Dendritic cell treated with granulocyte-macrophage colony-stimulating factor and Interleukin-4, amounts not matched to agents 40 ng/mL and 50 ng/mL, for 4 days (primary cell): ENCODE measurements at regions not wholly inside any gene's neighbourhood (a gene's known extent, or its start where the extent isn't known, plus 50 kb on each side); places are given as distances from the start of the nearest gene placed in this dataset.
"Not testable (repeated sequence)": the region's sequence is repeated elsewhere in the genome, so short reads cannot be mapped to it uniquely, and the experiment has no call there.

ENCODE experiments used
- H3K27ac Mint-ChIP-seq: one replicate; pipeline ENCODE4 v1.8.0; 2022; ENCODE audit warnings: mild to moderate bottlenecking, mixed read lengths
- H3K27me3 Mint-ChIP-seq: one replicate; pipeline ENCODE4 v1.8.0; 2022; ENCODE audit warnings: mild to moderate bottlenecking, mixed read lengths
- H3K36me3 Mint-ChIP-seq: one replicate; pipeline ENCODE4 v1.8.0; 2022; ENCODE audit warnings: low read depth, mixed read lengths
- H3K4me1 Mint-ChIP-seq: one replicate; pipeline ENCODE4 v1.8.0; 2022; ENCODE audit warnings: low read depth, mixed read lengths
- H3K4me3 Mint-ChIP-seq: one replicate; pipeline ENCODE4 v1.8.0; 2022; ENCODE audit warnings: mild to moderate bottlenecking, moderate library complexity, mixed read lengths
- H3K9me3 Mint-ChIP-seq: one replicate; pipeline ENCODE4 v1.8.0; 2022; ENCODE audit warnings: mixed read lengths
- intact Hi-C: fragments of 100-400 bp; cut with micrococcal nuclease; formaldehyde crosslinking; loops from one replicate; pipeline ENCODE4 v1.15.0; 2022

DNA sequence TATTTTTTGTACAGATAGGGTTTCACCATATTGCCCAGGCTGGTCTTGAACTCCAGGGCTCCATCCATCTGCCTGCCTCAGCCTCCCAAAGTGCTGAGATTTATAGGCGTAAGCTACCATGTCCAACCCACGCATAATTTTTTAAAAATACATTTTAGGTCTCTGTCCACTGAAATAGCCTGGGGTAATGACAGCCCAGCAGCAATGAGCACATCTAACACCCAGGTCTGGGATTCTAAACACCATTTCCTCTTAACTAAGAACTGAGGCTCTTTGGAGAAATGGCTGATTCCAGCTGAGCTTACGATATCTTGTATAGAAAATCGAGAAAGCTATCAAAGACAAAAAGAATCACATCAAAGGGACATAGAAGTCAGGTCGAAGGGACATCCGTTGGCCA lies 245.3 kb downstream of the PARN start:
- intact Hi-C loops, result no loop called here
- no peak overlapping the region for H3K4me3 Mint-ChIP-seq
- no peak overlapping the region for H3K27ac Mint-ChIP-seq
- no peaks in the 10 kb centered on the region for H3K9me3 Mint-ChIP-seq
- no peaks in the 10 kb centered on the region for H3K36me3 Mint-ChIP-seq
- no peaks in the 10 kb centered on the region for H3K4me1 Mint-ChIP-seq
- peaks cover 13% of the 10 kb centered on the region for H3K27me3 Mint-ChIP-seq

DNA sequence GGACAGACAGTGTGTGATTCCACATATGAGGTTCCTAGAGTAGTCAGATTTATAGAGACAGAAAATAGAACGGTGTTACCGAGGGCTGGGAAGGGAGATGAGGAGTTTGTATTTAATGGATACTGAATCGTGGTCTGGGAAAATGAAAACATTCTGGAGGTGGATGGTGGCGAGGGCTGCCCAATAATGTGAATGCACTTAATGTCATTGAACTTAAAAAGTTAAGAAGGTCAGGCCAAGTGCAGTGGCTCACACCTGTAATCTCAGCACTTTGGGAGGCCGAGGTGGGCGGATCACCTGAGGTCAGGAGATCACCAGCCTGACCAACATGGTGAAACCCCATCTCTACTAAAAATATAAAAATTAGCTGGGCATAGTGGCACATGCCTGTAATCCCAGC lies 246.2 kb downstream of the PARN start:
- H3K4me3 Mint-ChIP-seq, intact Hi-C loops, H3K27ac Mint-ChIP-seq, H3K4me1 Mint-ChIP-seq, H3K36me3 Mint-ChIP-seq, H3K9me3 Mint-ChIP-seq: not testable (repeated sequence)
- peaks cover 15% of the 10 kb centered on the region for H3K27me3 Mint-ChIP-seq

DNA sequence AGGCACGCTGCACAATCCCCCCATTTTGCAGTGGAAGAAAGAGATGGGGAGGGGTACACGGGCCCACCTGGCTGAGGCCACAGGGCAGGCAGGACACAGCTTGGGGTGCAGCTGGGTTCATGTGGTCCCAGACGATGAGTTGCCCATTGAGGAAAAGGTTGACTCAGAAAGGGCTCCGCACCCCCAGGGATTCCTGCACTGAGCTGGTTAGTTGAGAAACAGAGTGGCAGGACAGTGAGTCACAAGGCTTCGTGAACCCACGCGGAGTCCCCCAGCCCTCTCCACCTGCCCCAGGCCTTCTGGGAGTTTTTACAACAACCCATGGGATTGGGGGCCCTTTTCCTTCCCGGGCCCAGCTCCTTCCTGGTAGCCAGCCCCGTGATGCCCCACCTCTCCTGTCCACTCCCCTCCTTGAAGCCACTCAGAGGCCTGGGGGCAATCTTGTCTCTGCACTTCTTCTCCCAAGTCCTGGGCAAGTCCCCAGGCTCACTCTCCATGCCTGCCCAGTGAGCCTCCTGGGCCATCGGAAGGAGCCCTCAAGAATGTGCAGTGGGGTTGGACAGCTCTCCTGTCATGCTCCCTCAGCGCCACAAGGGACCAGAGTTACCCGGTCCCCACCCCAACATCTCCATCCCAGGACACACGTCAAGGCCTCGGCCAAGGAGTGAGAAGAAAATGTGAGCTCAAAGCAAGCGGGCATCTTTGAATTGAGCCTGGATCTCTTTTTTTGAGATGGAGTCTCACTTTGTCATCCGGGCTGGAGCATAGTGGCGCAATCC lies 251.2 kb downstream of the PARN start:
- Mint-ChIP-seq H3K4me1 (no peaks in the 10 kb centered on the region), H3K4me3 (no peak overlapping the region), H3K9me3 (no peaks in the 10 kb centered on the region), H3K36me3 (no peaks in the 10 kb centered on the region), H3K27ac (no peak overlapping the region), H3K27me3 (peaks cover 25% of the 10 kb centered on the region)
- intact Hi-C loops, result no loop called here

DNA sequence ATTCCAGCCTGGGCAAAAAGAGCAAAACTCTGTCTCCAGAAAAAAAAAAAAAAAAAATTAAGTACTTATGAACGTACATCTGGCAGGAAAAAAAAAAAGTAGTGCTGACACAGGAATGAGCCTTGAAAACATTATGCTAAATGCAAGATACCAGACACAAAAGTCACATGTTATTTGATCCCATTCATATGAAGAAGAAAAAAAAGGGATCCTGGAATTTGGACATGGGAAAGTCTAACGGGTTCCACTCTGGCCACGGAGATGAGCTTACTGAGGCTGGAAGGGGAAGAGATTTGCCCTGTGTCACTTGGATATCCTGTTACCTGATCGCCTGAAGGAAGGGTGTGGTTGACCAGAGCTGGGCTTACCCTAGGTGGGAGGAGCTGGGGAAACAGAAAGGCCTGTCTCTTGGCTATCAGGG lies 251.9 kb downstream of the PARN start:
- no peak overlapping the region for H3K27ac Mint-ChIP-seq
- H3K27me3 Mint-ChIP-seq, result peaks cover 25% of the 10 kb centered on the region
- H3K4me1 Mint-ChIP-seq, result no peaks in the 10 kb centered on the region
- intact Hi-C loops, result no loop called here
- H3K36me3 Mint-ChIP-seq, result no peaks in the 10 kb centered on the region
- no peaks in the 10 kb centered on the region for H3K9me3 Mint-ChIP-seq
- H3K4me3 Mint-ChIP-seq, result no peak overlapping the region

DNA sequence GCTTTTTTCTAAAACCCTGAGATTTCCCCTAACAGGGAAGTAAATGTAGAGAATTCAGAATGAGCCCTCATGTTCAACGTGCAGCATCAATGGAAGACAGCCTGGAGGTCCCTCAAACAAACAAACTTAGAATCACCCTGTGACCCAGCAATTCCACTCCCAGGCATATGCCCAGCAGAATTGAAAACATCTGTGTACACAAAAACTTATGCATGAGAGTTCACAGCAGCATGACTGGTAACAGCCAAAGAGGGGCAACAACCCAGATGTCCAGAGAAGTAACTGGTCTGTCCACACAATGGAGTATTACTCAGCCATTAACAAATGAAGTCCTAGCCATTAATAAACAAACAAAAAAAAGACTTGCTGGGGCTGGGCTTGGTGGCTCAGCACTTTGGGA lies 252.7 kb downstream of the PARN start:
- peaks cover 27% of the 10 kb centered on the region for H3K27me3 Mint-ChIP-seq

GRCh38 chr16:14375132-14375491 lies 254.9 kb downstream of the PARN start:
- Mint-ChIP-seq H3K9me3 (no peaks in the 10 kb centered on the region), H3K4me1 (peaks cover 6% of the 10 kb centered on the region), H3K27ac (no peak overlapping the region), H3K27me3 (peaks cover 36% of the 10 kb centered on the region), H3K4me3 (no peak overlapping the region), H3K36me3 (no peaks in the 10 kb centered on the region)
- intact Hi-C loops, result no loop called here

More for the DNA sequence above, 252.7 kb downstream of the PARN start:
- no peak overlapping the region for H3K4me3 Mint-ChIP-seq
- H3K27ac Mint-ChIP-seq, result no peak overlapping the region
- H3K36me3 Mint-ChIP-seq, result no peaks in the 10 kb centered on the region
- H3K4me1 Mint-ChIP-seq, result no peaks in the 10 kb centered on the region
- H3K9me3 Mint-ChIP-seq, result no peaks in the 10 kb centered on the region
- intact Hi-C loops, result no loop called here

GRCh38 chr16:14374451-14375131 lies 255.5 kb downstream of the PARN start:
- H3K9me3 Mint-ChIP-seq, result no peaks in the 10 kb centered on the region
- no peak overlapping the region for H3K4me3 Mint-ChIP-seq
- intact Hi-C loops, result no loop called here
- H3K27ac Mint-ChIP-seq, result no peak overlapping the region
- H3K27me3 Mint-ChIP-seq, result peaks cover 36% of the 10 kb centered on the region
- H3K4me1 Mint-ChIP-seq, result peaks cover 11% of the 10 kb centered on the region
- H3K36me3 Mint-ChIP-seq, result no peaks in the 10 kb centered on the region

DNA sequence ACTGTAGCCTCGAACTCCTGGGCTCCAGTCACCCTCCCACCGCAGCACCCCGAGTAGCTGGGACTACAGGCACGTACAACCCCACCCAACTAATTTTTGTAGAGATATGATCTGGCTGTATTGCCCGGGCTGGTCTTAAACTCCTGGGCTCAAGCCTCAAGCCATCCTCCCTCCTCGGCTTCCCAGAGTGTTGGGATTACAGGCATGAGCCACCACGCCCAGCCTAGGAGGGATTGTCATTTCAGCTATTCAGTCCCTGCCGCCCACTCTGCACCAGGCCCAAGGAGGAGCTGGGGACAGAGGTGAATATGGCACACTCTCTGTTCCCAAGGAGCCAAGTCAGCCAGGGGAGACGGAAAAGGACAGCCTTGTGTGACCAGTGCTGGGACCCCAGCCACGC lies 256.2 kb downstream of the PARN start:
- H3K9me3 Mint-ChIP-seq, result no peaks in the 10 kb centered on the region
- H3K36me3 Mint-ChIP-seq, result no peaks in the 10 kb centered on the region
- intact Hi-C loops, result no loop called here

GRCh38 chr16:14373406-14373805 lies 256.7 kb downstream of the PARN start:
- intact Hi-C loops, result no loop called here
- Mint-ChIP-seq H3K36me3 (no peaks in the 10 kb centered on the region), H3K9me3 (no peaks in the 10 kb centered on the region), H3K27me3 (peaks cover 40% of the 10 kb centered on the region), H3K4me1 (peaks cover 14% of the 10 kb centered on the region), H3K27ac (no peak overlapping the region), H3K4me3 (no peak overlapping the region)

More for the DNA sequence above, 256.2 kb downstream of the PARN start:
- Mint-ChIP-seq H3K4me1 (peaks cover 14% of the 10 kb centered on the region), H3K27me3 (peaks cover 37% of the 10 kb centered on the region), H3K27ac (no peak overlapping the region), H3K4me3 (no peak overlapping the region)

- Mint-ChIP-seq H3K4me3 (no peak overlapping the region), H3K27me3 (peaks cover 37% of the 10 kb centered on the region), H3K27ac (no peak overlapping the region), H3K9me3 (no peaks in the 10 kb centered on the region), H3K36me3 (no peaks in the 10 kb centered on the region), H3K4me1 (peaks cover 14% of the 10 kb centered on the region)
- intact Hi-C loops, result no loop called here
These were observed 257.6 kb downstream of the PARN start for GRCh38 chr16:14372471-14372870.

DNA sequence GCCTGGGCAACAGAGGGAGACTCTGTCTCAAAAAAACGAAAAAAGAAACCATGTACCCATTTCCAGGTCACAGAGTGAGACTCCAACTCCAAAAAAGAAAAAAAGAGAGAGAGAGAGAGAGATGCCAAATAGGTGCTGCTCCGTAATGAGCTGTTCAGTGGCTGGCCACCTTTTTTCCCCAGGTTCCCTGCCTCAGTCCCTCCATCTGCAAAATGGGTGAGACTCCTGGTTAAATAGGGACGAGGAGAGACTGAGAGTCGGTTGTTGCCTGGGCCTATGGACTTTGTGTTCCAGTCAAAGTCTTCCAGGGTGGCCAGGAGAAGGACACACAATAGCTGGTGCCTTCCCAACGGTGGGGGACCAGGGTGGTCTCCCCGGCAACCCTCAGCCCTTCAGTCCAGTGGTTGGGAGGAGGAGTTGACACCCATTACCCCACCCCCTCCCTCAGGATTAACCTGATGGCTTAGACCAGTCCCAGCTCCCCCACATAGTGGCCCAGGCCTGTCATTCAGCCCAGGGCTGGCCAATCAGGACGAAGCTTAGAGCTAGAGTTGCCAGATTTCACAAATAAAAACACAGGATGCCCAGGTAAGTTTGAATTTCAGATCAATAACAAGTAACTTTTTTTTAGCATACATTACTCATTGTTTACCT lies 258.2 kb downstream of the PARN start:
- Mint-ChIP-seq H3K4me1 (peaks cover 14% of the 10 kb centered on the region), H3K27ac (no peak overlapping the region)

GRCh38 chr16:14370736-14371234 lies 259.3 kb downstream of the PARN start:
- intact Hi-C loops, result no loop called here
- peaks cover 14% of the 10 kb centered on the region for H3K4me1 Mint-ChIP-seq
- H3K9me3 Mint-ChIP-seq, result no peaks in the 10 kb centered on the region
- H3K27me3 Mint-ChIP-seq, result peaks cover 37% of the 10 kb centered on the region
- no peak overlapping the region for H3K27ac Mint-ChIP-seq
- H3K4me3 Mint-ChIP-seq, result no peak overlapping the region
- no peaks in the 10 kb centered on the region for H3K36me3 Mint-ChIP-seq

More for the DNA sequence above, 258.2 kb downstream of the PARN start:
- Mint-ChIP-seq H3K36me3 (no peaks in the 10 kb centered on the region), H3K9me3 (no peaks in the 10 kb centered on the region), H3K27me3 (peaks cover 35% of the 10 kb centered on the region), H3K4me3 (no peak overlapping the region)
- intact Hi-C loops, result no loop called here

- peaks cover 14% of the 10 kb centered on the region for H3K4me1 Mint-ChIP-seq
- H3K4me3 Mint-ChIP-seq, result no peak overlapping the region
- no peaks in the 10 kb centered on the region for H3K36me3 Mint-ChIP-seq
- no peak overlapping the region for H3K27ac Mint-ChIP-seq
- no peaks in the 10 kb centered on the region for H3K9me3 Mint-ChIP-seq
- peaks cover 40% of the 10 kb centered on the region for H3K27me3 Mint-ChIP-seq
- intact Hi-C loops, result no loop called here
These were observed 260.1 kb downstream of the PARN start for GRCh38 chr16:14369734-14370598.
